Heart left ventricle (tissue), 13 donors: ENCODE measurements at regions not wholly inside any gene's neighbourhood (a gene's known extent, or its start where the extent isn't known, plus 50 kb on each side); places are given as distances from the start of the nearest gene placed in this dataset.

Source experiments
- POLR2A ChIP-seq, 2 donors: fragments of 450-650 bp; IDR thresholded peaks; one replicate each; pipeline ENCODE4 v1.6.1; 2017; ENCODE audit warnings: antibody characterized with exemption in 2 of 2, mild to moderate bottlenecking in 2 of 2, moderate library complexity in 2 of 2
- TF ChIP-seq, protein P1 (sequence below), 12 donors: fragments of 200-600 bp; sonication (generic) in 4 of 12; IDR thresholded peaks; one replicate each; pipeline versions ENCODE4 v1.5.0 to v1.8.0; 2018 to 2022; ENCODE audit warnings: antibody characterized with exemption in 12 of 12, mild to moderate bottlenecking in 5 of 12
- donor health status: ischemic (EF 13 %, LVEDD 7.1; RV severe dilation, severe dysfunction).
- donor health status: DM: no; HTN: yes; CAD: no.
- donor health status: DM: no; HTN: no; CAD: no.
- donor health status: ischemic (EF 25% LVEDD 6.9; RV normal size, moderate dysfunction).
- donor health status: ischemic (EF 25% LVEDD 5.7; RV mildly dilated, moderate dysfunction).
- donor health status: ischemic (EF 35%, LVEDD 5.7; RV mildly dilated, moderate dysfunction).
- donor health status: nonischemic (EF 11% LVEDD 7.7; RV severe dilation, severe dysfunction).
- donor health status: DM: yes; HTN: yes; CAD: no.
- donor health status: PGD.
- donor health status: ischemic (EF 29% LVEDD 5.4; RV normal size, mild dysfunction).
- donor health status: nonischemic (EF 23%, LVEDD 6.1; RV moderate dilation, normal function).

DNA sequence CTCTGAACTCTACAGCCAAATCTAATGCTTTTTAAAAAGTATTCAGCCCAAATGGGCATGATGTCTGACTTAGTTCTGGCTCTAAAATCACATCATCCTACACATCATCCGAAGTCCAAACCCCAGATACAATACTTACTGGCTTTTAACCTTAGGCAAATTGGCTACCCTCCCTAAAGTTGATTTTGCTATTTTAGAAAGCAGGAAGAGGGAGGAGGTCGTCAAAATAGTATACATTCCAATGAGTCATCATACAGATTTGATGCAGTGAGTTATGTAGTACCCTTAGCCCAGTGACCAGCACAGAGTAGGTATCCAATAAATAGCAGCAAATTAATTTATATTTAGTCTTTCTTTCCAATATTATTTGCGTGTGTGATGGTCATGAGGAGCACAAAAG, 582.0 kb upstream of the TUSC1 start:
- TF ChIP-seq, protein P1, sequence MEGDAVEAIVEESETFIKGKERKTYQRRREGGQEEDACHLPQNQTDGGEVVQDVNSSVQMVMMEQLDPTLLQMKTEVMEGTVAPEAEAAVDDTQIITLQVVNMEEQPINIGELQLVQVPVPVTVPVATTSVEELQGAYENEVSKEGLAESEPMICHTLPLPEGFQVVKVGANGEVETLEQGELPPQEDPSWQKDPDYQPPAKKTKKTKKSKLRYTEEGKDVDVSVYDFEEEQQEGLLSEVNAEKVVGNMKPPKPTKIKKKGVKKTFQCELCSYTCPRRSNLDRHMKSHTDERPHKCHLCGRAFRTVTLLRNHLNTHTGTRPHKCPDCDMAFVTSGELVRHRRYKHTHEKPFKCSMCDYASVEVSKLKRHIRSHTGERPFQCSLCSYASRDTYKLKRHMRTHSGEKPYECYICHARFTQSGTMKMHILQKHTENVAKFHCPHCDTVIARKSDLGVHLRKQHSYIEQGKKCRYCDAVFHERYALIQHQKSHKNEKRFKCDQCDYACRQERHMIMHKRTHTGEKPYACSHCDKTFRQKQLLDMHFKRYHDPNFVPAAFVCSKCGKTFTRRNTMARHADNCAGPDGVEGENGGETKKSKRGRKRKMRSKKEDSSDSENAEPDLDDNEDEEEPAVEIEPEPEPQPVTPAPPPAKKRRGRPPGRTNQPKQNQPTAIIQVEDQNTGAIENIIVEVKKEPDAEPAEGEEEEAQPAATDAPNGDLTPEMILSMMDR (IDR thresholded peaks at IDR 0.05), result no peak
- no peak for TF ChIP-seq POLR2A (IDR thresholded peaks at IDR 0.05)
